ENCODE measurements at regions not wholly inside any gene's neighbourhood (a gene's known extent, or its start where the extent isn't known, plus 50 kb on each side); places are given as distances from the start of the nearest gene placed in this dataset.
"Not testable (repeated sequence)": the region's sequence is repeated elsewhere in the genome, so short reads cannot be mapped to it uniquely, and the experiment has no call there.

- no peak for DNase-seq (ENCODE audit: low read depth)
Observed at GRCh38 chr2:235399895-235400294, 93.9 kb upstream of the AGAP1 start.

DNA sequence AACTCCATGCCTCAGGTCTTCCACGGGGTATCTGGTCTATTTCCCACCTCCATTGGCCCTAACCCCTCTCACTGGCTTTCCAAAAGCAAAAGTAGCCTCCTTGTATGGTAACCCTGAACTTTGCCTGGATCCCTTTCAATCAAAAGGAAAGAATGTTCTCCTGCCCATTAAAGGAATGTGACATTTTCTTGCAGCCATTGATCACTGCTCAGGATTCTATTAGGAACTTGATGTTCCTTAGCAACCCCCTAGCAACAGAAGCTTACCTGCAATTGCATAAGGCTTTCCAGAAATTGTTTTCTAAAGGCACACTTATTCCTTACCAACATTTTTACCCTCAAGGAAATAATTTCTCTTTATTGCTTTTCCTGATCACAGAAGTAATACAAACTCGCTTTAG is 91.4 kb upstream of the AGAP1 start:
- no peak for DNase-seq (ENCODE audit: low read depth)

- no peak for DNase-seq (ENCODE audit: low read depth)
Observed at GRCh38 chr2:235405612-235406361, 88.1 kb upstream of the AGAP1 start.

GRCh38 chr2:235406430-235406829 is 87.4 kb upstream of the AGAP1 start:
- DNase-seq (ENCODE audit: low read depth): peak; percentile 10

DNA sequence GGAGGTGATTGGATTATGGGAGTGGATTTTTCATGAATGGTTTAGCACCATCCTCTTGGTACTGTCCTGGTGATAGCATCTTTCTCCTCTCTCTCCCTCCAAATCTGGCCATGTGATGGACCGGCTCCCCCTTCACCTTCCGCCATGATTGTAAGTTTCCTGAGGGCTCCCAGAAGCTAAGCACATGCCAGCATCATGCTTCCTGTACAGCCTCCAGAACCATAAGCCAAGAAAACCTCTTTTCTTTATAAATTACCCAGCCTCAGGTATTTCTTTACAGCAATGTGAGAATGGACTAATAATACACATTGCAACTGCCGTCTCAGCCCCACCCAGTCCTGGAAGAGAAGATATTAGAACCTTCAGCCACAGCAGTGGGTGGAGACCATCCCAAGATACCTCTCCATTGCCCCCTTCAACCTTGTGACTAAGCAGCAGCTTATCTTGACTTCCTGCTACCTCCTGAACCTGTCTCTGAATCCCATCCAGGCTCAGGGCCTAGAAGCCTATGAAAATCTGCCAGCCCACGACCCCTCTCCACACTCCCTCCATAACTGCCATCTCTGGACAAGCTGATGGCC is 81.8 kb upstream of the AGAP1 start:
- no peak for DNase-seq (ENCODE audit: low read depth)

GRCh38 chr2:235413064-235413463 is 80.8 kb upstream of the AGAP1 start:
- no peak for DNase-seq (ENCODE audit: low read depth)

DNA sequence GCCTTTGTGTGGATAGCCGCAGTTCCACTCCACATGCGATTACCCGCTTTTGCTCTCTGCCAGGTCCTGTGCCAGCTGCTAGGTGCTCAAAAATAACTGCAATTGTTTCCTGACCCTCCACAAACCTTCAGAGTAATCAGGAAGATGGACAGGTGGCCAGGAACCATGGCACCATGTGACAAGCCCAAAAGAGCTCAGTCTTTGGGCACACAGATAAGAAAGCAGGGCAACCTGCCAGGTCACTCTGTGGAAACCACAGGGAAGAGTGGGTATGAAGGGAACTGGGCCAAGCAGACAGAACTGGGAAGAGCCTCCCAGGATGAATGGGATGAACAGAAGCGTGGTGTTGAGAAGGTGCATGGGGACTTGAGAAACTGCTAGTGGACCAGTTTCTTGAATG is 79.4 kb upstream of the AGAP1 start:
- peak; percentile 19 for DNase-seq (ENCODE audit: low read depth)

DNA sequence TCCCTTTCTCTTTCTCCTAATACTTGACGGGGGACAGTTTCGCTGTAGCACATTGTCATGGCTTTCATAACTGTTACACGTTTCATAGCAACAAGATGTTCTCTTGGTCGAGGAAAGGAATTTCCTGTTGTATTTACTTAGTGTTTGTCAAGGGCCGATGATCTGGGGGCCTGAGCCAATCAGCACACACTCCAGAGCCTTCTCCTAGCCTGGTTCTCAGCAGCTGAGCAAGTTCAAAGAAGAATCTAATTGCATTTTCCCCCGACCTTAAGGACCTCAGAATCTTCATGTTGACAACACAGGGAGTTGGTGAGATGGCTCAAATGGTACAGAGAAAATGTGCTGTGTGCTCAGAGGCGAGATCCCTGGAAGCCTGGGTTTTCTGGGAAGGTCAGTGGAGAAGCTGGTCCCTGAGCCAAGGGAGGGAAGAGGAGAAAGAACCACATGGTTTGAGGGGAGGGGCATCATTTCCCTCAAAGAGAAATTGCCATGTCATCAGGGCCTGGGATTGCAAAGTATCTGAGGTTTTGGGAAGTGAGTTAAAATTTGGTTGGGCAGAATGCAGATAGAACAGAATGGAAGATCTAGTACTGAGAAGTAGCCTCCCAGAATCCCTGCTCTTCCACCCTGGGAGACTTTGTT is 76.9 kb upstream of the AGAP1 start:
- DNase-seq (ENCODE audit: low read depth): no peak

DNA sequence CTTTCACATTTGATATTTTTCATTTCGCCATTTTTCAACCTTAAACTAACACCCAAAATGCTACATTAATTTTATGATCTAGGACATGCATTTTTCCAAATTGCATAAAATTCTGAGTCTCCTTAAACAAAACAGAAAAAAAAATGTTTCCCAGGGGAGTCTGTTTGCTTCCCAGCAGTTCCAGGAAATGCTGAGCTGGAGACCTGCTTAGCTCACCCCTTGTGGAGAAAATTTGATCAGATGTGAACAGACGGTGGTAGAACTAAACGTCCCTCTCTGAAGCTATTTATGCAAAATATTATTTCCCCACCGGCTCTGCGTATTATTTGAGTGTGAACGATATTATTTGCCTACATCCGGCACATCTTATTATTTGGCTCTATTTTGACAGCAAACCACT is 74.9 kb upstream of the AGAP1 start:
- no peak for DNase-seq (ENCODE audit: low read depth)

DNA sequence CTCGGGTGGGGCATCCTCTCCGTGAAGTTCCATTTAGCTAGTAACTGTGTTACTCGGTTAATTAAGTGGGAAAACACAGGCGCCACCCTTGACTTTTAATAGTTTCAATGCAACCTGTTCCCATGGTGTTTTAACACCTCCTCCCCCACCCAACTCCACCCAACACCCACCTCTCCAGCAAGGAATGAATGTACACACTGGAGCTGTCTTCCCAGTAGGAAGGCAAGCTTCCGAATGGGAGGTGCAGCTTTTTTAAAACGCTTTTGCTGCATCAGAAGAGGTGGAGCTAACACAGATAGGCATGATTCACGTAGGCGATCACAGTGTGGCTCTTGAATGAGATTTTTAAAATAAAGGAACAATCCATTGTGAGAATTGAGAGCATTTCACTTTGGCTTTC is 73.8 kb upstream of the AGAP1 start:
- no peak for DNase-seq (ENCODE audit: low read depth)

GRCh38 chr2:235421618-235422017 is 72.2 kb upstream of the AGAP1 start:
- DNase-seq (ENCODE audit: low read depth): no peak

- no peak for DNase-seq (ENCODE audit: low read depth)
Observed at GRCh38 chr2:235430366-235431083, 63.3 kb upstream of the AGAP1 start.

DNA sequence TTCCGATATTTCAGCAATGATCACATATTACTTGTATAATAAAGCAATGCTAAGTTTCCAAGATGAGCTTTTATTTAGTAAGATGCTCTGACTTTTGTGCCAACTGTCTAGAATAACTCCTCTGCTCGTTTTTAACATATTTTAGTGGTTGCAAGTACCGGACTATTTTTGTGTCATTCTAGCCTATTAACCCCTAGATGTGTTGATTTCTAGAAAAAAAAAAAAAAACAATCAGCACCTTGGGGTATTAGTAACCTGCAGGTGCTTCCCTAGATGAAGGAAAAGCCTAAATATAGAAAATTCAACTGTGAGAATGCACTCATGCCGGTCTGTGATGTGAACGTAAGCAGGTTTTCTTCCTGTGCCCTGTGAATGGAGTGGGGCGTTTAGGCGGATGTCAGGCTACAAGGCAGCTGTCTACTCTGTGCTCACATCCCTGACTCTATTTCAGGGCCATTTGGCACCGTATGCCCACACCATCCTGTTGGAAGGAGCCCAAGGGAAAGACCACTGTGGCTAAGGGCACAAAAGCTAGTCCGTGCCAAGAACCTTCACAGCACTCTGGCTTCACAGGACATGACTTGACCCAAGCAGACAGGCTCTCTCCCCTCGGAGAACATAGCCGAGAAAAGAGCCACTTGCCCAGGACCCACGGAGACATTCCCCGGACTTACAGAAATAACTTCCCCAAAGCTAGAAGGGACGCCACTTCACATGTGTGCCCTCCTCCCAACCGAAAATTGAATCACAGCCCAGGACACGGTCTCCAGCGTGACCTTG is 60.9 kb upstream of the AGAP1 start:
- no peak for DNase-seq (ENCODE audit: low read depth)

DNA sequence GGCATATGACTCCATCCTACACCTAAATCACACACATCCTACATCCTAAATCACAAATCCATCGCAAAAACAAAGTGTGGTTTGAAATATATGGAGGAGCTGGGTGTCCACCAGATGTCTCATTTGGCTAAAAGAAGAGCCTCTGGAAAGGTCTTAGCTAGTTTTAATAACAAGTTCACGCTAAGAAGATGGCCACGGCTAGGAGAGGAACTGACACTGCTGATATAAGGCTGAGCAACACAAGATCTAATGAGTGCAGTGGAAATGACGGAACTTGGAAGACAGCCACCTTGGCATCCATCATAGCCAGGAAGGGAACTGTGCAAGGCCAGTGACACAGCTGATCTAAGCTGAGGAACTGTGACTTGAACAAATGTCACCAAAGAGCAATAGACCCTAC is 60.0 kb upstream of the AGAP1 start:
- DNase-seq (ENCODE audit: low read depth): peak; percentile 64

DNA sequence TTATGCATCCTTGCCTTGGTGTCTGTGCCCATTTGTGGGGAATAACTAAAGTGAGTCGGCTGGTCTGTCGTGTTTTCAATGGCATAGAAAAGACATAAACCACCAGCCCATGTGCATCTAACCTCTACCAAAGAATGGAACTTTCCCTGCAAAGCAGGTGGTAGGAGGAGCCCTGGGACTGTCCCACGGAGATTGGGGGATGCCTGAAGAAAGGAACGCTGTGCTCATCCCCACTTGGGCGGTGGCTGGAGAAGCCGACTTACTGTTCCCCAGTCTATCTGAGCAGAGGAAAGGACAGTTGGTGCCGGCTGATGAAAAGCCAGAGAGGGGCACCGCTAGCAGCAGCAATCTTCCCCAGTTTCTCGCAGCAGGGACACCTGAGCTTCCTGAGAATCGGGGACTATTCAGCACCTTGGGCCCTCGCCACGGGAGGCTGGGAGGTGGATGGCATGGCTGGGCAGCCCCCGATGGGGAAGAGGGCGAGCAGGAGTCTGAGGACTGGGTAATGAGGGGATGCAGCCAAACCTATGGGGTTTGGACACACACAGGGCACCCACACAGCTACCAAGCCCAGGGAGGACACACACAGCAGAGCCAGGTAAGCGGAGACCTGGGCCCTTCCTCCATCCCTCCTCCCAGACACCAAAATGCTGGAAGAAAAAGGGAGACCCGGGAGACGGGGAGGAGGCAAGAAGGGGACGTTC is 53.7 kb upstream of the AGAP1 start:
- no peak for DNase-seq (ENCODE audit: low read depth)

DNA sequence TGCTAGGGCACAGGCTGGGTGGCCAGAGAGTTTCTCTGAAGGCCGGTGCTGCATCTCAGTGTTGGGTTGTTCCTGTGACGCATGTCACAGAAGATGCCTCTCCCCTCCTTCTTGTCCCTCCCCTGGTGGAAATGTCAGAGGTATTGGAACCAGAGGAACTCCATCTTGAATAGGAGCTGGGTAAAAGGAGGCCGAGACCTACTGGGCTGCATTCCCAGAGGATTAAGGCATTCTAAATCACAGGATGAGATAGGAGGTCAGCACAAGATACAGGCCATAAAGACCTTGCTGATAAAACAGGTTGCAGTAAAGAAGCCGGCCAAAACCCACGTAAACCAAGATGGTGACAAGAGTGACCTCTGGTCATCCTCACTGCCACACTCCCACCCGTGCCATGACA is 50.3 kb upstream of the AGAP1 start:
- not testable (repeated sequence) for DNase-seq (ENCODE audit: low read depth)

All from RPMI7951 (cell line).